CD4-positive, alpha-beta T cell (primary cell): ENCODE measurements at regions not wholly inside any gene's neighbourhood (a gene's known extent, or its start where the extent isn't known, plus 50 kb on each side); places are given as distances from the start of the nearest gene placed in this dataset.

Experiments used
- ATAC-seq: fragments of 200-7000 bp; cut with Tn5 transposase; one replicate; pipeline ENCODE4 v1.10.0; 2022; ENCODE audit warnings: mild to moderate bottlenecking; ENCODE audit not compliant: poor library complexity
- CTCF ChIA-PET: fragments of 350-600 bp; sonication (Branson Sonifier 250); formaldehyde crosslinking; loops from one replicate; lab custom pipeline; 2021; ENCODE audit warnings: antibody characterized with exemption, inconsistent platforms; lab: Charles Lee
- POLR2A ChIA-PET: fragments of 350-600 bp; sonication (Branson Sonifier 250); formaldehyde crosslinking; loops from one replicate; lab custom pipeline; 2021; ENCODE audit warnings: antibody characterized with exemption, inconsistent platforms; lab: Charles Lee
- DNase-seq, 14 experiments: peaks; one replicate each; pipeline ENCODE4 v3.0.0-alpha.2; 2013 to 2020; ENCODE audit warnings: mixed read lengths in 2 of 14
- H3K27ac ChIP-seq, 2 donors: one replicate each; pipeline versions ENCODE4 v1.5.1 to v1.7.0; 2013; ENCODE audit warnings: low read length in 2 of 2, low read depth in 1 of 2, mild to moderate bottlenecking in 1 of 2
- H3K27me3 ChIP-seq, 2 experiments: 1 replicate in 1 of 2; 2 replicates in 1 of 2; pipeline versions ENCODE4 v1.6.1 to v1.7.0; 2013; ENCODE audit warnings: low read length in 2 of 2, control low read depth in 1 of 2, mild to moderate bottlenecking in 1 of 2, moderate library complexity in 1 of 2; ENCODE audit not compliant: insufficient read depth in 2 of 2, control insufficient read depth in 1 of 2
- H3K36me3 ChIP-seq: one replicate; pipeline ENCODE4 v1.6.1; 2013; ENCODE audit warnings: low read length, control low read depth; ENCODE audit not compliant: insufficient read depth
- H3K4me1 ChIP-seq: one replicate; pipeline ENCODE4 v1.6.1; 2013; ENCODE audit warnings: low read length, control low read depth; ENCODE audit not compliant: insufficient read depth
- H3K4me3 ChIP-seq: one replicate; pipeline ENCODE4 v1.5.1; 2013; ENCODE audit warnings: mild to moderate bottlenecking, low read length, moderate library complexity
- H3K9me3 ChIP-seq, 2 experiments: 1 replicate in 1 of 2; 2 replicates in 1 of 2; pipeline versions ENCODE4 v1.6.1 to v1.7.0; 2013; ENCODE audit warnings: low read length in 2 of 2, mild to moderate bottlenecking in 2 of 2, control low read depth in 1 of 2, moderate library complexity in 1 of 2; ENCODE audit not compliant: control insufficient read depth in 1 of 2, insufficient read depth in 1 of 2
- H3K27ac Mint-ChIP-seq: one replicate; pipeline ENCODE4 v1.8.0; 2020; ENCODE audit warnings: mixed read lengths
- H3K27me3 Mint-ChIP-seq: one replicate; pipeline ENCODE4 v1.8.0; 2021; ENCODE audit warnings: mixed read lengths
- H3K36me3 Mint-ChIP-seq: one replicate; pipeline ENCODE4 v1.8.0; 2021; ENCODE audit warnings: low read depth, mixed read lengths
- H3K4me1 Mint-ChIP-seq: one replicate; pipeline ENCODE4 v1.8.0; 2021; ENCODE audit warnings: low read depth, mixed read lengths
- H3K4me3 Mint-ChIP-seq: one replicate; pipeline ENCODE4 v1.8.0; 2020; ENCODE audit warnings: mild to moderate bottlenecking, mixed read lengths
- H3K9me3 Mint-ChIP-seq: one replicate; pipeline ENCODE4 v1.8.0; 2020; ENCODE audit warnings: mixed read lengths
- CTCF ChIP-seq: fragments of 200-600 bp; IDR thresholded peaks from one replicate; pipeline ENCODE4 v1.8.0; 2022; ENCODE audit warnings: antibody characterized with exemption, mild to moderate bottlenecking
- intact Hi-C, 2 experiments: fragments of 100-400 bp; cut with DNase I in 1 of 2; cut with micrococcal nuclease in 1 of 2; formaldehyde crosslinking; loops; one replicate each; pipeline versions ENCODE4 v1.15.1 to v1.9.0; 2023 to 2025; cut with DNase I, micrococcal nuclease

GRCh38 chr14:100473249-100473648 is 114.0 kb downstream of the BEGAIN start:
- no peak overlapping the region for H3K27ac Mint-ChIP-seq
- H3K36me3 ChIP-seq = no peaks in the 10 kb centered on the region
- H3K9me3 Mint-ChIP-seq = no peaks in the 10 kb centered on the region
- H3K36me3 Mint-ChIP-seq = peaks cover 14% of the 10 kb centered on the region
- no peak overlapping the region for H3K4me3 ChIP-seq
- POLR2A ChIA-PET = no interaction called here
- H3K27me3 ChIP-seq = no peaks in the 10 kb centered on the region
- no peak overlapping the region for H3K4me3 Mint-ChIP-seq
- H3K4me1 Mint-ChIP-seq = no peaks in the 10 kb centered on the region
- TF ChIP-seq CTCF = no peak
- H3K27me3 Mint-ChIP-seq = no peaks in the 10 kb centered on the region
- no peak overlapping the region for H3K27ac ChIP-seq
- CTCF ChIA-PET = no interaction called here
- no peak for ATAC-seq
- DNase-seq = no peak
- H3K4me1 ChIP-seq = no peaks in the 10 kb centered on the region
- intact Hi-C loops = no loop called here
- no peaks in the 10 kb centered on the region for H3K9me3 ChIP-seq

- DNase-seq (no peak), ATAC-seq (no peak)
- no peaks in the 10 kb centered on the region for H3K4me1 ChIP-seq
- H3K27ac ChIP-seq = no peak overlapping the region
- CTCF ChIA-PET = no interaction called here
- Mint-ChIP-seq H3K4me1 (no peaks in the 10 kb centered on the region), H3K27ac (no peak overlapping the region), H3K36me3 (peaks cover 14% of the 10 kb centered on the region), H3K4me3 (no peak overlapping the region), H3K9me3 (no peaks in the 10 kb centered on the region), H3K27me3 (no peaks in the 10 kb centered on the region)
- H3K27me3 ChIP-seq = no peaks in the 10 kb centered on the region
- intact Hi-C loops = no loop called here
- no peak overlapping the region for H3K4me3 ChIP-seq
- H3K36me3 ChIP-seq = no peaks in the 10 kb centered on the region
- no peaks in the 10 kb centered on the region for H3K9me3 ChIP-seq
- no peak for TF ChIP-seq CTCF
- POLR2A ChIA-PET = no interaction called here
These were observed 113.0 kb downstream of the BEGAIN start for GRCh38 chr14:100474196-100474595.

GRCh38 chr14:100475268-100475667 is 111.9 kb downstream of the BEGAIN start:
- Histone ChIP-seq H3K27me3 (no peaks in the 10 kb centered on the region), H3K4me3 (no peak overlapping the region), H3K36me3 (no peaks in the 10 kb centered on the region), H3K9me3 (no peaks in the 10 kb centered on the region), H3K4me1 (no peaks in the 10 kb centered on the region), H3K27ac (no peak overlapping the region)
- no peak for TF ChIP-seq CTCF
- Mint-ChIP-seq H3K27ac (no peak overlapping the region), H3K27me3 (no peaks in the 10 kb centered on the region), H3K36me3 (peaks cover 5% of the 10 kb centered on the region), H3K9me3 (no peaks in the 10 kb centered on the region), H3K4me1 (no peaks in the 10 kb centered on the region), H3K4me3 (no peak overlapping the region)
- ChIA-PET POLR2A (no interaction called here), CTCF (no interaction called here)
- ATAC-seq = no peak
- intact Hi-C loops = no loop called here
- DNase-seq = no peak
